ENCODE measurements at regions not wholly inside any gene's neighbourhood (a gene's known extent, or its start where the extent isn't known, plus 50 kb on each side); places are given as distances from the start of the nearest gene placed in this dataset.
"Not testable (repeated sequence)": the region's sequence is repeated elsewhere in the genome, so short reads cannot be mapped to it uniquely, and the experiment has no call there.

- DNase-seq, result no peak
Measured at GRCh38 chr2:192645811-192646598, 451.3 kb upstream of the TMEFF2 start.

GRCh38 chr2:192634557-192634956, 439.8 kb upstream of the TMEFF2 start:
- DNase-seq, result no peak

GRCh38 chr2:192628017-192628416, 433.3 kb upstream of the TMEFF2 start:
- no peak for DNase-seq

GRCh38 chr2:192615105-192615504, 420.4 kb upstream of the TMEFF2 start:
- DNase-seq, result no peak

GRCh38 chr2:192604295-192604694, 409.6 kb upstream of the TMEFF2 start:
- DNase-seq, result no peak

GRCh38 chr2:192598649-192599048, 403.9 kb upstream of the TMEFF2 start:
- DNase-seq, result not testable (repeated sequence)

- DNase-seq, result no peak
Measured at GRCh38 chr2:192593561-192593960, 398.8 kb upstream of the TMEFF2 start.

- no peak for DNase-seq
Measured at GRCh38 chr2:192591617-192592016, 396.9 kb upstream of the TMEFF2 start.

GRCh38 chr2:192585418-192585817, 390.7 kb upstream of the TMEFF2 start:
- no peak for DNase-seq

- DNase-seq, result no peak
Measured at GRCh38 chr2:192584976-192585375, 390.2 kb upstream of the TMEFF2 start.

GRCh38 chr2:192579965-192580700, 385.4 kb upstream of the TMEFF2 start:
- no peak for DNase-seq

- no peak for DNase-seq
Measured at GRCh38 chr2:192578780-192579179, 384.0 kb upstream of the TMEFF2 start.

- DNase-seq, result no peak
Measured at GRCh38 chr2:192577706-192578105, 383.0 kb upstream of the TMEFF2 start.

- DNase-seq, result no peak
Measured at GRCh38 chr2:192574552-192574951, 379.8 kb upstream of the TMEFF2 start.

GRCh38 chr2:192571636-192572035, 376.9 kb upstream of the TMEFF2 start:
- no peak for DNase-seq

GRCh38 chr2:192570788-192571187, 376.1 kb upstream of the TMEFF2 start:
- no peak for DNase-seq

GRCh38 chr2:192566863-192567262, 372.1 kb upstream of the TMEFF2 start:
- no peak for DNase-seq

GRCh38 chr2:192560326-192560725, 365.6 kb upstream of the TMEFF2 start:
- no peak for DNase-seq

- no peak for DNase-seq
Measured at GRCh38 chr2:192559587-192559986, 364.9 kb upstream of the TMEFF2 start.

- no peak for DNase-seq
Measured at GRCh38 chr2:192558637-192559036, 363.9 kb upstream of the TMEFF2 start.

- no peak for DNase-seq
Measured at GRCh38 chr2:192555740-192556139, 361.0 kb upstream of the TMEFF2 start.

GRCh38 chr2:192551760-192552159, 357.0 kb upstream of the TMEFF2 start:
- DNase-seq, result no peak

- DNase-seq, result no peak
Measured at GRCh38 chr2:192546565-192546964, 351.8 kb upstream of the TMEFF2 start.

- DNase-seq, result no peak
Measured at GRCh38 chr2:192544371-192544955, 349.7 kb upstream of the TMEFF2 start.
